HG02642 (cell line): ENCODE measurements at regions not wholly inside any gene's neighbourhood (a gene's known extent, or its start where the extent isn't known, plus 50 kb on each side); places are given as distances from the start of the nearest gene placed in this dataset.

Experiments
- ATAC-seq: cut with Tn5 transposase; IDR thresholded peaks from one replicate; pipeline ENCODE4 v1.9.1; 2021; ENCODE audit warnings: mild to moderate bottlenecking; ENCODE audit not compliant: unreplicated experiment, poor library complexity

- no peak for ATAC-seq
Measured at GRCh38 chr7:94338921-94339371, 55.7 kb upstream of the COL1A2 start.

GRCh38 chr7:94344826-94345225 is 49.9 kb upstream of the COL1A2 start:
- no peak for ATAC-seq
